Putamen (tissue), 1 donor: ENCODE measurements at regions not wholly inside any gene's neighbourhood (a gene's known extent, or its start where the extent isn't known, plus 50 kb on each side); places are given as distances from the start of the nearest gene placed in this dataset.
"Not testable (repeated sequence)": the region's sequence is repeated elsewhere in the genome, so short reads cannot be mapped to it uniquely, and the experiment has no call there.

Source experiments
- DNase-seq: peaks from one replicate; pipeline ENCODE4 v3.0.0-alpha.2; 2016; ENCODE audit warnings: low spot score

- DNase-seq: no peak
Measured at GRCh38 chr13:86579662-86580061, 780.4 kb upstream of the SLITRK6 start.

- no peak for DNase-seq
Measured at GRCh38 chr13:86581706-86582105, 782.5 kb upstream of the SLITRK6 start.

GRCh38 chr13:86584301-86584700 lies 785.1 kb upstream of the SLITRK6 start:
- no peak for DNase-seq

- DNase-seq: no peak
Measured at GRCh38 chr13:86585835-86586234, 786.6 kb upstream of the SLITRK6 start.

GRCh38 chr13:86591862-86592261 lies 792.6 kb upstream of the SLITRK6 start:
- DNase-seq: no peak

GRCh38 chr13:86601351-86601750 lies 802.1 kb upstream of the SLITRK6 start:
- no peak for DNase-seq

GRCh38 chr13:86606264-86606663 lies 807.0 kb upstream of the SLITRK6 start:
- no peak for DNase-seq

- no peak for DNase-seq
Measured at GRCh38 chr13:86608701-86609100, 809.5 kb upstream of the SLITRK6 start.

GRCh38 chr13:86633346-86633745 lies 834.1 kb upstream of the SLITRK6 start:
- DNase-seq: no peak

GRCh38 chr13:86651171-86651570 lies 852.0 kb upstream of the SLITRK6 start:
- DNase-seq: not testable (repeated sequence)

GRCh38 chr13:86653009-86653408 lies 853.8 kb upstream of the SLITRK6 start:
- DNase-seq: peak; percentile 18

GRCh38 chr13:86655561-86655960 lies 856.3 kb upstream of the SLITRK6 start:
- DNase-seq: no peak

- no peak for DNase-seq
Measured at GRCh38 chr13:86660090-86660489, 860.9 kb upstream of the SLITRK6 start.

GRCh38 chr13:86665842-86666241 lies 866.6 kb upstream of the SLITRK6 start:
- DNase-seq: no peak

- DNase-seq: no peak
Measured at GRCh38 chr13:86673931-86674431, 874.8 kb upstream of the SLITRK6 start.

GRCh38 chr13:86681223-86681622 lies 882.0 kb upstream of the SLITRK6 start:
- no peak for DNase-seq

- no peak for DNase-seq
Measured at GRCh38 chr13:86684402-86684801, 885.2 kb upstream of the SLITRK6 start.

- no peak for DNase-seq
Measured at GRCh38 chr13:86689911-86690310, 890.7 kb upstream of the SLITRK6 start.

- DNase-seq: no peak
Measured at GRCh38 chr13:86692291-86692690, 893.1 kb upstream of the SLITRK6 start.

- no peak for DNase-seq
Measured at GRCh38 chr13:86710013-86710412, 910.8 kb upstream of the SLITRK6 start.

- no peak for DNase-seq
Measured at GRCh38 chr13:86710896-86711295, 911.7 kb upstream of the SLITRK6 start.

GRCh38 chr13:86714495-86714894 lies 915.3 kb upstream of the SLITRK6 start:
- DNase-seq: no peak

- DNase-seq: no peak
Measured at GRCh38 chr13:86725105-86725504, 925.9 kb upstream of the SLITRK6 start.

- DNase-seq: no peak
Measured at GRCh38 chr13:86729206-86729605, 930.0 kb upstream of the SLITRK6 start.

- DNase-seq: no peak
Measured at GRCh38 chr13:86731987-86732386, 932.8 kb upstream of the SLITRK6 start.
